H1 (cell line): ENCODE measurements at regions not wholly inside any gene's neighbourhood (a gene's known extent, or its start where the extent isn't known, plus 50 kb on each side); places are given as distances from the start of the nearest gene placed in this dataset.

Experiments
- CTCF ChIA-PET: fragments of 300-600 bp; sonication (Branson Sonifier 250); formaldehyde crosslinking; loops from one replicate; lab custom pipeline; 2021; ENCODE audit not compliant: partially characterized antibody; lab: Charles Lee
- POLR2A ChIA-PET: fragments of 300-600 bp; sonication (Branson Sonifier 250); formaldehyde crosslinking; loops from one replicate; lab custom pipeline; 2021; ENCODE audit warnings: inconsistent platforms; ENCODE audit not compliant: partially characterized antibody; lab: Charles Lee
- DNase-seq, 2 experiments: peaks; one replicate each; pipeline versions ENCODE4 v3.0.0 to v3.0.0-alpha.2; 2010 to 2022; ENCODE audit warnings: low spot score in 2 of 2, low read depth in 1 of 2, mixed read lengths in 1 of 2
- FAIRE-seq: peaks from 2 replicates; lab custom pipeline; 2011; peaks lifted over from hg19 to GRCh38; lab: Jason Lieb, UNC
- H2AFZ ChIP-seq: 2 replicates; pipeline ENCODE4 v1.8.1; 2012; ENCODE audit warnings: low read length, inconsistent platforms
- H2AK5ac ChIP-seq: 2 replicates; pipeline ENCODE4 v1.6.1; 2013; ENCODE audit warnings: low read depth, low read length
- H2BK120ac ChIP-seq: replicated peaks from 2 replicates; pipeline ENCODE3; 2013; ENCODE audit warnings: low read depth, low read length, inconsistent platforms
- H2BK12ac ChIP-seq: 2 replicates; pipeline ENCODE4 v1.6.1; 2013; ENCODE audit warnings: low read depth, low read length
- H2BK15ac ChIP-seq: 2 replicates; pipeline ENCODE4 v1.6.1; 2013; ENCODE audit warnings: low read length
- H2BK20ac ChIP-seq: 2 replicates; pipeline ENCODE4 v1.6.1; 2013; ENCODE audit warnings: low read length
- H2BK5ac ChIP-seq: 2 replicates; pipeline ENCODE4 v1.6.1; 2013; ENCODE audit warnings: low read depth, low read length
- H3K14ac ChIP-seq: 2 replicates; pipeline ENCODE4 v1.6.1; 2013; ENCODE audit warnings: inconsistent platforms; ENCODE audit not compliant: insufficient read length
- H3K18ac ChIP-seq: 2 replicates; pipeline ENCODE4 v1.6.1; 2013; ENCODE audit warnings: low read length; ENCODE audit errors: extremely low read depth
- H3K23ac ChIP-seq: 2 replicates; pipeline ENCODE4 v1.6.1; 2013; ENCODE audit warnings: inconsistent platforms; ENCODE audit not compliant: insufficient read length
- H3K23me2 ChIP-seq: 2 replicates; pipeline ENCODE4 v1.6.1; 2013; ENCODE audit warnings: low read depth, low read length
- H3K27ac ChIP-seq: 2 replicates; pipeline ENCODE4 v1.6.1; 2011; ENCODE audit warnings: low read depth, low read length, inconsistent platforms
- H3K27me3 ChIP-seq, 4 experiments: replicated peaks in 1 of 4; 1 replicate in 1 of 4; 2 replicates in 3 of 4; pipeline versions ENCODE4 v1.6.1 to v1.8.1; 2011 to 2013; ENCODE audit warnings: low read length in 3 of 4, mild to moderate bottlenecking in 3 of 4, inconsistent platforms in 2 of 4, mixed read lengths in 2 of 4, moderate library complexity in 1 of 4; ENCODE audit not compliant: control insufficient read depth in 3 of 4, insufficient read depth in 3 of 4; ENCODE audit errors: extremely low read depth in 1 of 4
- H3K36me3 ChIP-seq, 4 experiments: 2 replicates each; pipeline versions ENCODE4 v1.6.1 to v1.8.1; 2011 to 2013; ENCODE audit warnings: mild to moderate bottlenecking in 4 of 4, low read length in 3 of 4, moderate library complexity in 2 of 4, control low read depth in 1 of 4, inconsistent platforms in 1 of 4; ENCODE audit not compliant: insufficient read depth in 4 of 4, control insufficient read depth in 2 of 4
- H3K4ac ChIP-seq: replicated peaks from 2 replicates; pipeline ENCODE3; 2013; ENCODE audit warnings: low read length, low read depth, mixed read lengths, inconsistent platforms; ENCODE audit not compliant: insufficient read length
- H3K4me1 ChIP-seq, 4 experiments: replicated peaks in 1 of 4; 1 replicate in 1 of 4; 2 replicates in 3 of 4; pipeline versions ENCODE4 v1.6.1 to v1.8.1; 2011 to 2013; ENCODE audit warnings: low read length in 3 of 4, inconsistent platforms in 2 of 4, mixed read lengths in 1 of 4; ENCODE audit not compliant: insufficient read depth in 4 of 4, control insufficient read depth in 3 of 4
- H3K4me2 ChIP-seq, 2 experiments: 2 replicates each; pipeline versions ENCODE4 v1.6.1 to v1.8.1; 2011 to 2013; ENCODE audit warnings: low read depth in 2 of 2, low read length in 2 of 2, control low read depth in 1 of 2, inconsistent platforms in 1 of 2, mild to moderate bottlenecking in 1 of 2; ENCODE audit not compliant: insufficient read depth in 1 of 2
- H3K4me3 ChIP-seq, 4 experiments: fragments of 200-600, 300-600 bp in 1 of 4; sonication (generic), shearing (Covaris generic), sonication (Bioruptor Twin) in 1 of 4; 2 replicates each; pipeline versions ENCODE4 v1.5.1 to v1.8.1; 2011 to 2016; ENCODE audit warnings: low read length in 4 of 4, low read depth in 3 of 4, control low read depth in 2 of 4, inconsistent platforms in 2 of 4, mild to moderate bottlenecking in 2 of 4, mixed read lengths in 1 of 4, moderate library complexity in 1 of 4; ENCODE audit not compliant: insufficient read depth in 2 of 4; ENCODE audit errors: extremely low read depth in 1 of 4
- H3K56ac ChIP-seq: replicated peaks from 2 replicates; pipeline ENCODE3; 2013; ENCODE audit warnings: low read depth, mild to moderate bottlenecking, mixed read lengths, low read length, inconsistent platforms; ENCODE audit not compliant: insufficient read length
- H3K79me1 ChIP-seq: 2 replicates; pipeline ENCODE4 v1.6.1; 2013; ENCODE audit warnings: low read depth, low read length, control low read depth
- H3K79me2 ChIP-seq, 2 experiments: 2 replicates each; pipeline versions ENCODE4 v1.6.1 to v1.8.1; 2012 to 2013; ENCODE audit warnings: low read length in 2 of 2, mild to moderate bottlenecking in 2 of 2, inconsistent platforms in 1 of 2; ENCODE audit not compliant: insufficient read depth in 2 of 2, control insufficient read depth in 1 of 2
- H3K9ac ChIP-seq, 4 experiments: replicated peaks in 1 of 4; 1 replicate in 1 of 4; 2 replicates in 3 of 4; pipeline versions ENCODE4 v1.6.1 to v1.8.1; 2011 to 2013; ENCODE audit warnings: low read depth in 3 of 4, low read length in 3 of 4, control low read depth in 2 of 4, mild to moderate bottlenecking in 2 of 4, moderate library complexity in 2 of 4, inconsistent platforms in 1 of 4; ENCODE audit errors: extremely low read depth in 1 of 4
- H3K9me3 ChIP-seq, 2 experiments: 2 replicates each; pipeline versions ENCODE4 v1.6.1 to v1.8.1; 2012 to 2013; ENCODE audit warnings: mild to moderate bottlenecking in 2 of 2, moderate library complexity in 2 of 2, control low read depth in 1 of 2, inconsistent platforms in 1 of 2, low read depth in 1 of 2, low read length in 1 of 2, mixed read lengths in 1 of 2; ENCODE audit not compliant: insufficient read depth in 2 of 2
- H4K20me1 ChIP-seq, 2 experiments: replicated peaks in 1 of 2; 2 replicates each; pipeline versions ENCODE3 to v1.8.1; 2011 to 2013; ENCODE audit warnings: inconsistent platforms in 2 of 2, low read length in 2 of 2, mild to moderate bottlenecking in 1 of 2; ENCODE audit not compliant: insufficient read depth in 2 of 2, control insufficient read depth in 1 of 2
- H4K5ac ChIP-seq: 2 replicates; pipeline ENCODE4 v1.6.1; 2013; ENCODE audit warnings: low read length, low read depth, mixed read lengths, inconsistent platforms; ENCODE audit not compliant: insufficient read length
- H4K8ac ChIP-seq: 2 replicates; pipeline ENCODE4 v1.8.0; 2013; ENCODE audit warnings: mild to moderate bottlenecking, moderate library complexity, low read length, inconsistent platforms; ENCODE audit not compliant: insufficient read depth; ENCODE audit errors: extremely low read depth
- H4K91ac ChIP-seq: replicated peaks from 2 replicates; pipeline ENCODE3; 2013; ENCODE audit warnings: low read length, mixed read lengths, inconsistent platforms; ENCODE audit not compliant: insufficient read length
- GTF2F1 ChIP-seq: IDR thresholded peaks from 2 replicates; pipeline ENCODE4 v1.6.1; 2012; ENCODE audit warnings: low read depth, low read length, improper control_type of control experiment, borderline replicate concordance
- WGBS, 2 experiments: shearing (Covaris generic) in 1 of 2; methylation state at CpG; one replicate each; pipeline versions ENCODE4 v1.1.6 to v1.1.7; 2013 to 2015; ENCODE audit warnings: low lambda C conversion rate in 2 of 2, mixed read lengths in 2 of 2, inconsistent platforms in 1 of 2, low coverage in 1 of 2, missing lambda C conversion rate in 1 of 2; ENCODE audit not compliant: insufficient replicate concordance in 2 of 2, insufficient coverage in 1 of 2, insufficient read length in 1 of 2; ENCODE audit errors: extremely low coverage in 1 of 2, missing lambda C conversion rate in 1 of 2; 5-methylcytosine and 5-hydroxymethylcytosine counted together

GRCh38 chr1:87786229-87786628 lies 457.5 kb downstream of the LMO4 start:
- Histone ChIP-seq H2BK12ac (no peak overlapping the region), H2AFZ (no peak overlapping the region), H2AK5ac (no peak overlapping the region), H3K4ac (no peak overlapping the region), H2BK5ac (no peak overlapping the region), H3K56ac (no peak overlapping the region), H3K79me2 (no peaks in the 10 kb centered on the region), H3K4me2 (no peak overlapping the region), H4K5ac (no peak overlapping the region), H3K23ac (no peak overlapping the region), H3K27me3 (no peaks in the 10 kb centered on the region), H4K8ac (no peak overlapping the region), H3K27ac (no peak overlapping the region), H3K9ac (no peak overlapping the region), H3K18ac (no peak overlapping the region), H3K79me1 (no peaks in the 10 kb centered on the region), H4K91ac (no peak overlapping the region), H2BK20ac (no peak overlapping the region), H3K4me3 (no peak overlapping the region), H4K20me1 (no peaks in the 10 kb centered on the region), H2BK15ac (no peak overlapping the region), H3K23me2 (no peaks in the 10 kb centered on the region), H3K14ac (no peak overlapping the region), H3K4me1 (no peaks in the 10 kb centered on the region), H2BK120ac (no peak overlapping the region), H3K9me3 (no peaks in the 10 kb centered on the region), H3K36me3 (no peaks in the 10 kb centered on the region)
- FAIRE-seq (no peak), DNase-seq (no peak)
- WGBS, 2 experiments = 96% methylated on average over 1 of the region's 1 CpG; no CpG with 5 or more reads in 1 of the 2 experiments
- CTCF ChIA-PET = no interaction called here
- POLR2A ChIA-PET = no interaction called here
- TF ChIP-seq GTF2F1 = no peak
